Ishikawa (cell line): ENCODE measurements at regions not wholly inside any gene's neighbourhood (a gene's known extent, or its start where the extent isn't known, plus 50 kb on each side); places are given as distances from the start of the nearest gene placed in this dataset.

Source experiments
- CEBPB ChIP-seq: IDR thresholded peaks from 2 replicates; pipeline ENCODE4 v1.6.1; 2012
- CREB1 ChIP-seq: IDR thresholded peaks from 2 replicates; pipeline ENCODE4 v1.6.1; 2012; ENCODE audit warnings: low read depth
- EGR1 ChIP-seq: IDR thresholded peaks from 2 replicates; pipeline ENCODE4 v1.6.1; 2012
- EP300 ChIP-seq: IDR thresholded peaks from 2 replicates; pipeline ENCODE4 v1.6.1; 2012; ENCODE audit warnings: borderline replicate concordance
- FOXM1 ChIP-seq: IDR thresholded peaks from 2 replicates; pipeline ENCODE4 v1.6.1; 2012; ENCODE audit warnings: low read depth, borderline replicate concordance
- NFIC ChIP-seq: IDR thresholded peaks from 2 replicates; pipeline ENCODE4 v1.6.1; 2012
- RAD21 ChIP-seq: IDR thresholded peaks from 2 replicates; pipeline ENCODE4 v1.6.1; 2012; ENCODE audit warnings: low read depth
- TAF1 ChIP-seq: IDR thresholded peaks from 2 replicates; pipeline ENCODE4 v1.6.1; 2012; ENCODE audit warnings: low read depth, mild to moderate bottlenecking
- TCF12 ChIP-seq: IDR thresholded peaks from 2 replicates; pipeline ENCODE4 v1.6.1; 2012; ENCODE audit warnings: low read depth
- TEAD4 ChIP-seq: IDR thresholded peaks from 2 replicates; pipeline ENCODE4 v1.6.1; 2012
- YY1 ChIP-seq: IDR thresholded peaks from 2 replicates; pipeline ENCODE4 v1.6.1; 2012; ENCODE audit warnings: low read depth
- ZBTB7A ChIP-seq: IDR thresholded peaks from 2 replicates; pipeline ENCODE4 v1.6.1; 2012; ENCODE audit warnings: low read depth
- TF ChIP-seq, protein P1 (sequence below): IDR thresholded peaks from 2 replicates; pipeline ENCODE4 v1.6.1; 2012
- TF ChIP-seq, protein P2 (sequence below): IDR thresholded peaks from 2 replicates; pipeline ENCODE4 v1.6.1; 2012; ENCODE audit warnings: low read depth, mild to moderate bottlenecking
- TF ChIP-seq, protein P3 (sequence below): IDR thresholded peaks from 2 replicates; pipeline ENCODE4 v1.6.1; 2012

DNA sequence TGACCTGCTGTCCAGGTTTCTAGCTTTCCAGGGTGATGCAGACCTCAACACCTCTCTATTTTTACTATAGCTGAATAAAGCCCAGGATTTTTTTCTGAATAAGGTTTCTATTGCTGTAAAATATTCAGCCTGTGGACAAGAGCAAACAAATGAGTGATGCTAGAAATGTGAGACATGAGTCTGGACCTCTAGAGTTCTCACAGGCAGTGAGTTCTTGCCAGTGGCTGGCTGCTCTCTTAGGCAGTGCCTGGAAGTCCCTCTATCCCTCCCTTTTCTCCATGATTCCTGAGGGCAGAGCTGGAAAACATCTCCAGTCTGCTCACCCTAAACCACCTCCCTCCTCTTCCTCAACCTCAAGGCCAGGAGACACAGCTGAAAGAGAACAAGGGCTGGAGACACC is 793.8 kb upstream of the IGFBP3 start:
- no peak for TF ChIP-seq EP300
- no peak for TF ChIP-seq ZBTB7A
- no peak for TF ChIP-seq YY1
- no peak for TF ChIP-seq CEBPB
- TF ChIP-seq NFIC, result no peak
- TF ChIP-seq FOXM1, result no peak
- no peak for TF ChIP-seq TCF12
- no peak for TF ChIP-seq TAF1

DNA sequence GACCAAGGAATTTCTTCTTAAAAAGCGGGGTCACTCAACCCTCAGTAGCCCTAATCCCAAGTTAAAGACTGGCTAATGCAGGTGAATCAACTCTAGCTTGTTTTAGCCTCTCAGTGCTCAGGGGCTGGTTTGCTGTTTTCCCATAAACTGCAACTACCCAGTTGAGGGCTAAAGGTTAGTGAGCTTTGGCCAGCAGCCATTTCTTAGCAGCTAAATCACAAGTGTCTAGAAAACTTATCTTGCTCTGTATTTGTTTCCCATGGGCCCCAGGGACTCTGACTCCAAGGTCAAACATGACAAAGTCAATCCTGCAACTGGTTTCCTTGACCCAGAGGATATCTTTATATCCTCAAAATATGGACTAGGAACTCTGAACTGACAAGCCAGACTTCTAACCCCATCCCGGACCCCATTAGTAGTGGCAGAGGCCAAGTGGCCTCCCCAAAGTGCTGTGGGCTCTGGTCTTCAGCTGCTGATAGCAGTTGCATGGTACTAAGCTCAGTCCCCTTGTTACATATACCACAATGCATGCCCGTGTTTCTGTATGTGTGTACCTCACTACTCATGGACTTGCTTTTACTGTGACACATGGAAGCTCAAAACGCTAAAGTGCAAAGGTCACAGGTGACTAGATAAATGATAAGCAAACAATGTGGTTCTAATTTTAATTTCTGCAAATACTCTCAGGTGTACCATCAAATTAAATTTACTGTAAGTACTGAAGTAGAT is 793.0 kb upstream of the IGFBP3 start:
- TF ChIP-seq EGR1 (no peak), YY1 (no peak), FOXM1 (no peak), CEBPB (no peak), TCF12 (no peak), TAF1 (no peak)
- TF ChIP-seq, protein P1, sequence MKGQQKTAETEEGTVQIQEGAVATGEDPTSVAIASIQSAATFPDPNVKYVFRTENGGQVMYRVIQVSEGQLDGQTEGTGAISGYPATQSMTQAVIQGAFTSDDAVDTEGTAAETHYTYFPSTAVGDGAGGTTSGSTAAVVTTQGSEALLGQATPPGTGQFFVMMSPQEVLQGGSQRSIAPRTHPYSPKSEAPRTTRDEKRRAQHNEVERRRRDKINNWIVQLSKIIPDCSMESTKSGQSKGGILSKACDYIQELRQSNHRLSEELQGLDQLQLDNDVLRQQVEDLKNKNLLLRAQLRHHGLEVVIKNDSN, result no peak

DNA sequence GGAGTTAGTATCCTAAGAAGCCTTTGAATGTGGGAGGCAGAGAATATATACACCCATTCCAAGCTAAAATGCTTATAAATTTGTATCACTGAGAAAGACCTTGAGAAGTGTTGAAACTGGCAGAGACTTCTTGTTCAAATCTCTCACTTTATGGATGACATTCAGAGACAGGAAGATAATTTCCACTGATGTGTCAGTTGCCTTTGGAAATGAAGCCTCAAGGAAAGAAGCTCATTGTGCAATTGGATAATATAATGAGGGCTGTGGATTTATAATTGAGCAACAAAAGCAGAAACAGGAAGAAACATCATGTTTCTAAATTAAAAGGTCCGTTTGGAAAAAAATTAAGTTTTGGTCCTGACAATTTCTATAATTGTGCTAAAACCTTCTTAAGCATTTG is 789.9 kb upstream of the IGFBP3 start:
- TF ChIP-seq TAF1, result no peak
- TF ChIP-seq EGR1, result no peak
- TF ChIP-seq, protein P2, sequence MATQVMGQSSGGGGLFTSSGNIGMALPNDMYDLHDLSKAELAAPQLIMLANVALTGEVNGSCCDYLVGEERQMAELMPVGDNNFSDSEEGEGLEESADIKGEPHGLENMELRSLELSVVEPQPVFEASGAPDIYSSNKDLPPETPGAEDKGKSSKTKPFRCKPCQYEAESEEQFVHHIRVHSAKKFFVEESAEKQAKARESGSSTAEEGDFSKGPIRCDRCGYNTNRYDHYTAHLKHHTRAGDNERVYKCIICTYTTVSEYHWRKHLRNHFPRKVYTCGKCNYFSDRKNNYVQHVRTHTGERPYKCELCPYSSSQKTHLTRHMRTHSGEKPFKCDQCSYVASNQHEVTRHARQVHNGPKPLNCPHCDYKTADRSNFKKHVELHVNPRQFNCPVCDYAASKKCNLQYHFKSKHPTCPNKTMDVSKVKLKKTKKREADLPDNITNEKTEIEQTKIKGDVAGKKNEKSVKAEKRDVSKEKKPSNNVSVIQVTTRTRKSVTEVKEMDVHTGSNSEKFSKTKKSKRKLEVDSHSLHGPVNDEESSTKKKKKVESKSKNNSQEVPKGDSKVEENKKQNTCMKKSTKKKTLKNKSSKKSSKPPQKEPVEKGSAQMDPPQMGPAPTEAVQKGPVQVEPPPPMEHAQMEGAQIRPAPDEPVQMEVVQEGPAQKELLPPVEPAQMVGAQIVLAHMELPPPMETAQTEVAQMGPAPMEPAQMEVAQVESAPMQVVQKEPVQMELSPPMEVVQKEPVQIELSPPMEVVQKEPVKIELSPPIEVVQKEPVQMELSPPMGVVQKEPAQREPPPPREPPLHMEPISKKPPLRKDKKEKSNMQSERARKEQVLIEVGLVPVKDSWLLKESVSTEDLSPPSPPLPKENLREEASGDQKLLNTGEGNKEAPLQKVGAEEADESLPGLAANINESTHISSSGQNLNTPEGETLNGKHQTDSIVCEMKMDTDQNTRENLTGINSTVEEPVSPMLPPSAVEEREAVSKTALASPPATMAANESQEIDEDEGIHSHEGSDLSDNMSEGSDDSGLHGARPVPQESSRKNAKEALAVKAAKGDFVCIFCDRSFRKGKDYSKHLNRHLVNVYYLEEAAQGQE, result no peak
- TF ChIP-seq ZBTB7A, result no peak
- TF ChIP-seq, protein P3, sequence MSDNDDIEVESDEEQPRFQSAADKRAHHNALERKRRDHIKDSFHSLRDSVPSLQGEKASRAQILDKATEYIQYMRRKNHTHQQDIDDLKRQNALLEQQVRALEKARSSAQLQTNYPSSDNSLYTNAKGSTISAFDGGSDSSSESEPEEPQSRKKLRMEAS, result no peak
- TF ChIP-seq TCF12, result no peak
- TF ChIP-seq, protein P1, result no peak
- no peak for TF ChIP-seq EP300
- no peak for TF ChIP-seq RAD21
- no peak for TF ChIP-seq CREB1
- no peak for TF ChIP-seq FOXM1
- TF ChIP-seq TEAD4, result no peak
- TF ChIP-seq CEBPB, result no peak
- TF ChIP-seq NFIC, result no peak
- TF ChIP-seq YY1, result no peak

DNA sequence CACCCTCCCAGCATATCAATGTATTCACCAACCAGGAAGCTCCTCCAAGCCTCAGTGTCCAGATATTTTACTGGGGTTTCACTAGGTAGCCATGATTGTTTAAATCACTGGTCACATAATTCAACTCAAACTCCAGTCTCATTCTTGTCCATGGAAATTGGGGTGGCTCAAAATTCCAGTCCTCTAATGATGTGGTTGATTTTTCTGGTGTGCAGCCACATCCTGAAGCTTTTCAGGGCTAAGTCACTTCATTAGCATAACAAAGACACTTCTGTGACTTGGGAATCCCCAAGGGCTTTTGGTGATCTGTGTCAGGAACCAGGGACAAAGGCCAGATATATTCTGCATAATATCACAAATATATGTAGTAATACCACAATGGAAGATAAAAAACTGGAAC is 786.9 kb upstream of the IGFBP3 start:
- TF ChIP-seq TCF12 (no peak), EP300 (no peak), FOXM1 (no peak), YY1 (no peak), EGR1 (no peak), RAD21 (no peak)
- TF ChIP-seq, protein P2, result no peak

DNA sequence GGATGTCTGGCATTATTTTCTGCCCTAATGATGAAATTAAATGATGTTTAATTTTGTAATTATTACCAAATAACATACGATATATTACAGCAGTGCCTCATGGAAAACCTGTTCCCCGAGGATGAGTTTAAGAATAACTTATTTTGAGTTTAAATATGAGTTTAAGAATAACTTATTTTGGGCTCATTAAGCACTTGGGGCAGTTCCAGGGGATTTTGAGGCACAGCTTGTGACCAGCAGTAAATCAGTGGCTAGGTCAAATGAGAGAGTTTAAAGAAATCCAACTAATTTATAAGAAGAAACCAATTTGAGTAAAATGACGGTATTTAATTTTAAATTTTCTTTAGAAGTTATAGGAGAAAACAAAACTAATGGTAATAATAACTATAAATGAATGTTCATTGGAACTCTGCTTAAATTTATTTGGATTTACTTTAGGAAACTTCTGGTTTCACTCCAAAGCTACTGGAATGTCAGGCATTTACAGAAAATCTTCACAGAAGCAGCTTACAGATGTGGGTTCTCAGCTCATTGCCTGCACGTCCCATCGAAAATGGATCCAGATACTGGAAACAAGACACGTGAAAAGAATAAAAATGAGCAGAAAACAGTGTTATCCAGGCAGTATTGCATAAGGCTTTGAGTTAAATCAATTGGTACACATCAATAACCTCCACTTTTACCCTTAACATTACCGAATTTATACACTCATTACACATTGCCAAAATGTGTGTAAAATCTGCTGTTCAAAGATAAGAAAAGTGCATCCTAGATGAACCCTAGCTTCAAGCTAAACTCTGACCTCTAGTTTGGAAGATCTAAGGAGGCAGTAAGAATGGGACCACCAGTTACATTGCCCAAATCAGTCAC is 784.5 kb upstream of the IGFBP3 start:
- TF ChIP-seq EP300 (0 out of 2 replicates have a peak, but pooled peaks have one; percentile 31), NFIC (peak; percentile 57; the same call in 1 of the 2 replicates), RAD21 (no peak), TEAD4 (peak; percentile 71)

DNA sequence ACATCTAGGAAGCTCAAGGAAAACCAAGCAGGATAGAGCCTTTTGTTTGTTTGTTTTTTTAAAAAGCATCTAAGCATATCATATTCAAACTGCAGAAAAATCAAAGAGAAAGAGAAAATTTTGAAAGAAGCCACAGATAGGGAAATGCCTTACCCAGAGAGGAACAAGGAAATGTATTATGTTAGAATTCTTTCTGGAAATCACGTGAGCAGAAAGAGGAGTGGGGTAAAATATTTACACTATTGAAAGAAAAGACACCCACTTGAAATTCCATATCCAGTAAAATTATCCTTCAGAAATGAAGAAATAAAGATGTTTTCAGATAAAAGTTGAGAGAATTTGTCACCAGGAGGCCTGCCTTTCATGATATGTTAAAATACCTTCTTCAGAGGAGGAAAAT is 775.7 kb upstream of the IGFBP3 start:
- TF ChIP-seq FOXM1, result no peak
- TF ChIP-seq, protein P2, result no peak
- no peak for TF ChIP-seq TCF12
- no peak for TF ChIP-seq YY1
- TF ChIP-seq, protein P1, result no peak
- no peak for TF ChIP-seq ZBTB7A
- TF ChIP-seq CREB1, result no peak
- TF ChIP-seq, protein P3, result no peak
- no peak for TF ChIP-seq TAF1
- TF ChIP-seq RAD21, result no peak
- no peak for TF ChIP-seq CEBPB
- TF ChIP-seq TEAD4, result no peak
